HEK293 (cell line): ENCODE measurements at regions not wholly inside any gene's neighbourhood (a gene's known extent, or its start where the extent isn't known, plus 50 kb on each side); places are given as distances from the start of the nearest gene placed in this dataset.
A peak's percentile ranks its signal among the peaks of the same experiment; 100 is the strongest.

Experiments
- CTCF ChIA-PET: fragments of 350-600 bp; formaldehyde crosslinking; extraction: SDS; loops from one replicate; lab custom pipeline; 2021; ENCODE audit warnings: antibody characterized with exemption; lab: Yijun Ruan, JAX
- POLR2A ChIA-PET: fragments of 300-600 bp; formaldehyde crosslinking; extraction: SDS; loops from one replicate; lab custom pipeline; 2020; ENCODE audit warnings: antibody characterized with exemption, inconsistent platforms; lab: Yijun Ruan, JAX
- H3K27ac ChIP-seq: fragments of 200-500 bp; sonication (Bioruptor generic); 2 replicates; pipeline ENCODE4 v1.5.1; 2014; ENCODE audit warnings: low read depth, low read length, control low read depth, inconsistent platforms; ENCODE audit errors: extremely low read depth
- H3K36me3 ChIP-seq, 2 experiments: fragments of 200-500 bp in 1 of 2; sonication (Bioruptor generic) in 1 of 2; 1 replicate in 1 of 2; 2 replicates in 1 of 2; pipeline ENCODE4 v1.5.1; 2014 to 2017; ENCODE audit warnings: inconsistent platforms in 2 of 2, low read length in 2 of 2; ENCODE audit not compliant: control insufficient read depth in 2 of 2, insufficient read depth in 1 of 2
- H3K4me1 ChIP-seq: fragments of 200-500 bp; sonication (Bioruptor generic); 2 replicates; pipeline ENCODE4 v1.5.1; 2014; ENCODE audit warnings: mild to moderate bottlenecking, low read length, inconsistent platforms; ENCODE audit not compliant: control insufficient read depth, insufficient read depth
- H3K4me3 ChIP-seq: 2 replicates; pipeline ENCODE4 v1.5.1; 2011; ENCODE audit warnings: low read depth, mild to moderate bottlenecking, control low read depth, low read length, moderate library complexity
- H3K9me3 ChIP-seq: fragments of 200-500 bp; sonication (Bioruptor generic); 2 replicates; pipeline ENCODE4 v1.5.1; 2014; ENCODE audit warnings: low read depth, low read length, inconsistent platforms; ENCODE audit not compliant: control insufficient read depth, insufficient read depth
- GFI1B ChIP-seq: fragments of 450-650 bp; formaldehyde crosslinking; IDR thresholded peaks from 2 replicates; pipeline ENCODE4 v1.5.1; 2016; ENCODE audit warnings: missing biosample characterization, missing genetic modification characterization
- IKZF3 ChIP-seq: fragments of 450-650 bp; IDR thresholded peaks from 2 replicates; pipeline ENCODE4 v1.5.0; 2018; ENCODE audit warnings: missing biosample characterization, mild to moderate bottlenecking, missing genetic modification characterization, moderate library complexity
- KLF10 ChIP-seq: fragments of 450-650 bp; IDR thresholded peaks from 2 replicates; pipeline ENCODE4 v1.5.1; 2018; ENCODE audit warnings: missing biosample characterization, mild to moderate bottlenecking, missing genetic modification characterization
- SETDB1 ChIP-seq: IDR thresholded peaks from one replicate; pipeline ENCODE4 v1.6.1; 2017; ENCODE audit warnings: mild to moderate bottlenecking, low read length, moderate library complexity, mixed read lengths; ENCODE audit not compliant: insufficient read length
- TCF7L2 ChIP-seq: IDR thresholded peaks from 2 replicates; pipeline ENCODE4 v1.6.1; 2011; ENCODE audit warnings: low read depth, mild to moderate bottlenecking, inconsistent platforms, low read length, moderate library complexity, borderline replicate concordance
- ZBTB7A ChIP-seq: fragments of 450-650 bp; formaldehyde crosslinking; IDR thresholded peaks from 2 replicates; pipeline ENCODE4 v1.5.1; 2016; ENCODE audit warnings: low read depth, missing biosample characterization, missing genetic modification characterization
- ZIC2 ChIP-seq: fragments of 450-650 bp; formaldehyde crosslinking; IDR thresholded peaks from 2 replicates; pipeline ENCODE4 v1.5.1; 2016; ENCODE audit warnings: missing biosample characterization, missing genetic modification characterization
- ZNF211 ChIP-seq: fragments of 450-650 bp; formaldehyde crosslinking; IDR thresholded peaks from 2 replicates; pipeline ENCODE4 v1.5.1; 2016; ENCODE audit warnings: low read depth, missing biosample characterization, missing genetic modification characterization
- ZNF223 ChIP-seq: fragments of 450-650 bp; formaldehyde crosslinking; IDR thresholded peaks from 2 replicates; pipeline ENCODE4 v1.5.1; 2016; ENCODE audit warnings: missing biosample characterization, missing genetic modification characterization
- ZNF239 ChIP-seq: fragments of 450-650 bp; formaldehyde crosslinking; IDR thresholded peaks from 2 replicates; pipeline ENCODE4 v1.5.1; 2016; ENCODE audit warnings: missing biosample characterization, missing genetic modification characterization
- ZNF660 ChIP-seq: fragments of 450-650 bp; IDR thresholded peaks from 2 replicates; pipeline ENCODE4 v1.5.1; 2018; ENCODE audit warnings: missing biosample characterization, mild to moderate bottlenecking, missing genetic modification characterization
- ZNF664 ChIP-seq: fragments of 450-650 bp; formaldehyde crosslinking; IDR thresholded peaks from 2 replicates; pipeline ENCODE4 v1.5.1; 2016; ENCODE audit warnings: missing biosample characterization, missing genetic modification characterization
- ZNF776 ChIP-seq: fragments of 450-650 bp; formaldehyde crosslinking; IDR thresholded peaks from 2 replicates; pipeline ENCODE4 v1.5.0; 2017; ENCODE audit warnings: missing biosample characterization, missing genetic modification characterization, borderline replicate concordance
- ZNF777 ChIP-seq: fragments of 450-650 bp; formaldehyde crosslinking; IDR thresholded peaks from 2 replicates; pipeline ENCODE4 v1.5.1; 2017; ENCODE audit warnings: missing biosample characterization, missing genetic modification characterization, borderline replicate concordance
- ZSCAN23 ChIP-seq: fragments of 450-650 bp; formaldehyde crosslinking; IDR thresholded peaks from 2 replicates; pipeline ENCODE4 v1.5.1; 2016; ENCODE audit warnings: missing biosample characterization, missing genetic modification characterization
- ZXDB ChIP-seq: fragments of 450-650 bp; formaldehyde crosslinking; IDR thresholded peaks from 2 replicates; pipeline ENCODE4 v1.5.1; 2016; ENCODE audit warnings: missing biosample characterization, missing genetic modification characterization
- TF ChIP-seq, protein P1 (sequence below): fragments of 450-650 bp; formaldehyde crosslinking; IDR thresholded peaks from 2 replicates; pipeline ENCODE4 v1.5.1; 2017; ENCODE audit warnings: missing biosample characterization, missing genetic modification characterization
- TF ChIP-seq, protein P2 (sequence below): fragments of 450-650 bp; formaldehyde crosslinking; IDR thresholded peaks from 2 replicates; pipeline ENCODE4 v1.5.1; 2016; ENCODE audit warnings: missing biosample characterization, missing genetic modification characterization
- TF ChIP-seq, protein P3 (sequence below): fragments of 450-650 bp; formaldehyde crosslinking; IDR thresholded peaks from 2 replicates; pipeline ENCODE4 v1.5.1; 2016; ENCODE audit warnings: missing biosample characterization, missing genetic modification characterization
- TF ChIP-seq, protein P4 (sequence below): fragments of 450-650 bp; formaldehyde crosslinking; IDR thresholded peaks from 2 replicates; pipeline ENCODE4 v1.5.1; 2016; ENCODE audit warnings: missing biosample characterization, missing genetic modification characterization
- TF ChIP-seq, protein P5 (sequence below): fragments of 450-650 bp; formaldehyde crosslinking; IDR thresholded peaks from 2 replicates; pipeline ENCODE4 v1.5.1; 2016; ENCODE audit warnings: missing biosample characterization, missing genetic modification characterization, low read depth

DNA sequence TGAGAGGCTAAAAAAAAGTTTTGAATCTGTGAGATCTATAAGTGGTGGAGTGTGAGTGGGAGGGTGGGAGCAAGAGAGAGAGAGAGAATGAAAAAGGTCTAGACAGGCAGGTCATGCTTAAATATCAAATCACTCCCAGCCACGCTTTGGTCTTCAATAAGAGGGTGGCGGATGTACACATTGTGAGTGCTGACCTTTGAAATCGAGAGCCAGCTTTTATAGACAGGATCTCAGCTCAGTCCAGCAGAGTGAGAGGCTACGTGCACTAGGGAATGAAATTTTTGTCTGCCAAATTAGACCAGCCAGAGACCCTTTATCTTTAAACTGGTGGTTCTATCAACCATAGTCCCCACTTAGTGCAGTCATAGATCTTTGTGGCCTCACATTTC lies 342.3 kb upstream of the PROK2 start (continued):
- TF ChIP-seq ZNF223 (tag by site-specific recombination), result no peak
- TF ChIP-seq, all 188 proteins: peak for 0

DNA sequence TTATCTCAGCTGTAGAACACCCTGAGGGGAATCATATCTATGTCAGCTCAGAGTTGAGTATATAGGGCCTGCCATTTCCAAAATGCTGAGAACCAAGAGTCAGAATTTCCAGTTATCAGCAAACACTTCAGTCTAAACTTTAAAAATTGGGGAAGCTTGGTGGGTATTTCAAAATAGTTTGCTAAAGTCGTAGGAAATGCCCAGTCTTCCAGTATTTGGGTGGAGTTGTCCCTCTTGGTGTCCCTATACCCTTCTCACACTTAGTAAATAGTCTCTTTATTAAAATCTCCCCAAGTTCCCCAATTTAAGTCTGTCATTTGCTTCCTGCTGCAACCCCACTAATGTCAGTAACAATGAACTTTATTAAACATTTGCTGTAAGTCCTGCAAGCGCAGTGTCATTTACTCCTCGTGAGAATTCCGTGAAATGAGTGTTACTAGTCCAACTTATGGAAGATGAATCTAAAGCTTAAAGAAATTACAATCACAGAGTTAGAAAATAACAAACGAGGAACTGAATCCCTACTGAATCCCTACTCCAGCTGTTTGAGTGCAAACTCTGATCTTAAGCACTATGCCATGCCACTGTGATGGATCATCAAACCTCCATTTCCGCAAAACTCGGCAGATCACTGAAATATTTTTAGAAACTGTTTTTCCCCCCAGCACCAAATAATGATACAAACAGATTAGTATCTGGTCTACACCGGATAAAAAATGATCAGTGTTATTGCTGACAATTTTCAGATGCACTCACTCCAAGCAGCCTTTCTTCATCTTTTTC lies 341.7 kb upstream of the PROK2 start:
- Histone ChIP-seq H3K27ac (no peak overlapping the region), H3K36me3 (no peaks in the 10 kb centered on the region), H3K4me3 (no peak overlapping the region)
- TF ChIP-seq SETDB1, result no peak
- TF ChIP-seq, protein P1, sequence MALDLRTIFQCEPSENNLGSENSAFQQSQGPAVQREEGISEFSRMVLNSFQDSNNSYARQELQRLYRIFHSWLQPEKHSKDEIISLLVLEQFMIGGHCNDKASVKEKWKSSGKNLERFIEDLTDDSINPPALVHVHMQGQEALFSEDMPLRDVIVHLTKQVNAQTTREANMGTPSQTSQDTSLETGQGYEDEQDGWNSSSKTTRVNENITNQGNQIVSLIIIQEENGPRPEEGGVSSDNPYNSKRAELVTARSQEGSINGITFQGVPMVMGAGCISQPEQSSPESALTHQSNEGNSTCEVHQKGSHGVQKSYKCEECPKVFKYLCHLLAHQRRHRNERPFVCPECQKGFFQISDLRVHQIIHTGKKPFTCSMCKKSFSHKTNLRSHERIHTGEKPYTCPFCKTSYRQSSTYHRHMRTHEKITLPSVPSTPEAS (tag by site-specific recombination), result no peak
- no peak for TF ChIP-seq ZNF776 (tag by site-specific recombination)
- TF ChIP-seq, protein P2, sequence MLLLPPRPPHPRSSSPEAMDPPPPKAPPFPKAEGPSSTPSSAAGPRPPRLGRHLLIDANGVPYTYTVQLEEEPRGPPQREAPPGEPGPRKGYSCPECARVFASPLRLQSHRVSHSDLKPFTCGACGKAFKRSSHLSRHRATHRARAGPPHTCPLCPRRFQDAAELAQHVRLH (tag by site-specific recombination), result no peak
- TF ChIP-seq, all 188 proteins: peak for 0
- CTCF ChIA-PET, result interaction anchor here (0.6 kb wide), 1 partner anchor 46 kb away, joined by 3 read pairs; no protein-coding TSS in a partner anchor
- POLR2A ChIA-PET, result no interaction called here
- no peaks in the 10 kb centered on the region for H3K9me3 ChIP-seq
- H3K4me1 ChIP-seq, result peaks cover 3% of the 10 kb centered on the region; the same call in 1 of the 2 replicates

DNA sequence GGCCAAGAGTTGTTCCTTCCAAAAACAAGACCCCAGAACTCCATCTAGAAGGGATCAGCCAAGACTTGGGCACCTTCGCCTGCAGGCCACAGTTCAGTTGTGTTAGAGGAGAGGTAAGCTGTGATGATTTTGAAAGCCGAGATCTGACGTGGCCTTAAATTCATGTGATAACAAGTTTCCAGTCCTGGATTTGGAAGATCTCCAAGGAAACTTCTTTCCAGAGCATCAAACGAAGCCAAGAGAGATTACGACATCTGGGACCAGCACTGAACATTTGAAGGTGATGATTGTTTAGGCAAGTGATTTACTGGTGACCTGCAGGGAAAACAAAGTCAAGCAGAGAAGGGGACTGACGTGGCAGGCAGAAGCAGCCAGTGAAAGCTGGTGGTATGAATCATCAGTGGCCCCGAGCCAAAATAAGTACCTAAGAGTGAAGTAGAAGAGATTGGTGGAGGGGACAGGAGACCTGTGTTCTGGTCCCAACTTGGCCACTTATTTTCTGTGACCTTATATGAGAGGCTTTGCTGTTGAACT lies 339.0 kb upstream of the PROK2 start:
- Histone ChIP-seq H3K4me1 (peaks cover 3% of the 10 kb centered on the region; the same call in 1 of the 2 replicates), H3K9me3 (no peaks in the 10 kb centered on the region), H3K27ac (peak overlapping the region; percentile 47), H3K4me3 (no peak overlapping the region), H3K36me3 (no peaks in the 10 kb centered on the region)
- ChIA-PET POLR2A (no interaction called here), CTCF (interaction anchor here (0.6 kb wide), 1 partner anchor 33 kb away, joined by 3 read pairs; no protein-coding TSS in a partner anchor)
- TF ChIP-seq IKZF3 (peak; percentile 98), ZNF664 (tag by site-specific recombination) (no peak; the same call in 1 of the 2 replicates), ZBTB7A (tag by site-specific recombination) (no peak), ZIC2 (tag by site-specific recombination) (peak; percentile 92), GFI1B (tag by site-specific recombination) (peak; percentile 84), TCF7L2 (peak; percentile 70), ZNF660 (tag by site-specific recombination) (peak; percentile 74), ZNF777 (tag by site-specific recombination) (no peak), ZXDB (peak; percentile 95), ZNF211 (no peak), KLF10 (tag by site-specific recombination) (peak; percentile 55; the same call in 1 of the 2 replicates), ZSCAN23 (peak; percentile 89), ZNF239 (tag by site-specific recombination) (no peak)
- TF ChIP-seq, protein P3, sequence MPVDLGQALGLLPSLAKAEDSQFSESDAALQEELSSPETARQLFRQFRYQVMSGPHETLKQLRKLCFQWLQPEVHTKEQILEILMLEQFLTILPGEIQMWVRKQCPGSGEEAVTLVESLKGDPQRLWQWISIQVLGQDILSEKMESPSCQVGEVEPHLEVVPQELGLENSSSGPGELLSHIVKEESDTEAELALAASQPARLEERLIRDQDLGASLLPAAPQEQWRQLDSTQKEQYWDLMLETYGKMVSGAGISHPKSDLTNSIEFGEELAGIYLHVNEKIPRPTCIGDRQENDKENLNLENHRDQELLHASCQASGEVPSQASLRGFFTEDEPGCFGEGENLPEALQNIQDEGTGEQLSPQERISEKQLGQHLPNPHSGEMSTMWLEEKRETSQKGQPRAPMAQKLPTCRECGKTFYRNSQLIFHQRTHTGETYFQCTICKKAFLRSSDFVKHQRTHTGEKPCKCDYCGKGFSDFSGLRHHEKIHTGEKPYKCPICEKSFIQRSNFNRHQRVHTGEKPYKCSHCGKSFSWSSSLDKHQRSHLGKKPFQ (tag by site-specific recombination), result peak; percentile 47
- TF ChIP-seq, protein P1 (tag by site-specific recombination), result 0 out of 2 replicates have a peak, but pooled peaks have one; percentile 25
- TF ChIP-seq, protein P4, sequence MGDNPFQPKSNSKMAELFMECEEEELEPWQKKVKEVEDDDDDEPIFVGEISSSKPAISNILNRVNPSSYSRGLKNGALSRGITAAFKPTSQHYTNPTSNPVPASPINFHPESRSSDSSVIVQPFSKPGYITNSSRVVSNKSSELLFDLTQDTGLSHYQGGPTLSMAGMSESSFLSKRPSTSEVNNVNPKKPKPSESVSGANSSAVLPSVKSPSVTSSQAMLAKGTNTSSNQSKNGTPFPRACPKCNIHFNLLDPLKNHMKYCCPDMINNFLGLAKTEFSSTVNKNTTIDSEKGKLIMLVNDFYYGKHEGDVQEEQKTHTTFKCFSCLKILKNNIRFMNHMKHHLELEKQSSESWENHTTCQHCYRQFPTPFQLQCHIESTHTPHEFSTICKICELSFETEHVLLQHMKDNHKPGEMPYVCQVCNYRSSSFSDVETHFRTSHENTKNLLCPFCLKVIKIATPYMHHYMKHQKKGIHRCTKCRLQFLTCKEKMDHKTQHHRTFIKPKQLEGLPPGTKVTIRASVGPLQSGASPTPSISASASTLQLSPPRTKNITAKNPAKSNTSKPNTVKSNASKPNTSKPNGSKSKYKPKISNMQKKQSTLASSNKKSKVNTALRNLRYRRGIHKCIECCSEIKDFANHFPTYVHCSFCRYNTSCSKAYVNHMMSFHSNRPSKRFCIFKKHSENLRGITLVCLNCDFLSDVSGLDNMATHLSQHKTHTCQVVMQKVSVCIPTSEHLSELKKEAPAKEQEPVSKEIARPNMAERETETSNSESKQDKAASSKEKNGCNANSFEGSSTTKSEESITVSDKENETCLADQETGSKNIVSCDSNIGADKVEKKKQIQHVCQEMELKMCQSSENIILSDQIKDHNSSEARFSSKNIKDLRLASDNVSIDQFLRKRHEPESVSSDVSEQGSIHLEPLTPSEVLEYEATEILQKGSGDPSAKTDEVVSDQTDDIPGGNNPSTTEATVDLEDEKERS, result 0 out of 2 replicates have a peak, but pooled peaks have one; percentile 35
- TF ChIP-seq, protein P5, sequence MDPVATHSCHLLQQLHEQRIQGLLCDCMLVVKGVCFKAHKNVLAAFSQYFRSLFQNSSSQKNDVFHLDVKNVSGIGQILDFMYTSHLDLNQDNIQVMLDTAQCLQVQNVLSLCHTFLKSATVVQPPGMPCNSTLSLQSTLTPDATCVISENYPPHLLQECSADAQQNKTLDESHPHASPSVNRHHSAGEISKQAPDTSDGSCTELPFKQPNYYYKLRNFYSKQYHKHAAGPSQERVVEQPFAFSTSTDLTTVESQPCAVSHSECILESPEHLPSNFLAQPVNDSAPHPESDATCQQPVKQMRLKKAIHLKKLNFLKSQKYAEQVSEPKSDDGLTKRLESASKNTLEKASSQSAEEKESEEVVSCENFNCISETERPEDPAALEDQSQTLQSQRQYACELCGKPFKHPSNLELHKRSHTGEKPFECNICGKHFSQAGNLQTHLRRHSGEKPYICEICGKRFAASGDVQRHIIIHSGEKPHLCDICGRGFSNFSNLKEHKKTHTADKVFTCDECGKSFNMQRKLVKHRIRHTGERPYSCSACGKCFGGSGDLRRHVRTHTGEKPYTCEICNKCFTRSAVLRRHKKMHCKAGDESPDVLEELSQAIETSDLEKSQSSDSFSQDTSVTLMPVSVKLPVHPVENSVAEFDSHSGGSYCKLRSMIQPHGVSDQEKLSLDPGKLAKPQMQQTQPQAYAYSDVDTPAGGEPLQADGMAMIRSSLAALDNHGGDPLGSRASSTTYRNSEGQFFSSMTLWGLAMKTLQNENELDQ, result no peak
